Neuron (in vitro differentiated cells): ENCODE measurements at regions not wholly inside any gene's neighbourhood (a gene's known extent, or its start where the extent isn't known, plus 50 kb on each side); places are given as distances from the start of the nearest gene placed in this dataset.

ENCODE experiments used
- H2AFZ ChIP-seq: one replicate; pipeline ENCODE4 v1.6.1; 2013; ENCODE audit warnings: low read depth, mild to moderate bottlenecking, inconsistent platforms, low read length, moderate library complexity
- H3K27me3 ChIP-seq: one replicate; pipeline ENCODE4 v1.6.1; 2013; ENCODE audit warnings: low read length; ENCODE audit not compliant: insufficient read depth
- H3K36me3 ChIP-seq: one replicate; pipeline ENCODE4 v1.6.1; 2013; ENCODE audit warnings: low read length; ENCODE audit not compliant: insufficient read depth
- H3K4me1 ChIP-seq: one replicate; pipeline ENCODE4 v1.6.1; 2013; ENCODE audit warnings: low read length; ENCODE audit not compliant: insufficient read depth
- H3K4me3 ChIP-seq: 2 replicates; pipeline ENCODE4 v1.5.1; 2013; ENCODE audit warnings: mild to moderate bottlenecking, low read length, moderate library complexity
- H3K9me3 ChIP-seq: one replicate; pipeline ENCODE4 v1.6.1; 2013; ENCODE audit warnings: low read length

GRCh38 chr9:14007190-14007769 is 306.7 kb downstream of the NFIB start:
- peaks cover 17% of the 10 kb centered on the region for H3K4me1 ChIP-seq
- no peaks in the 10 kb centered on the region for H3K36me3 ChIP-seq
- H3K4me3 ChIP-seq = no peak overlapping the region
- H3K9me3 ChIP-seq = no peaks in the 10 kb centered on the region
- no peaks in the 10 kb centered on the region for H3K27me3 ChIP-seq
- no peak overlapping the region for H2AFZ ChIP-seq

- no peaks in the 10 kb centered on the region for H3K36me3 ChIP-seq
- no peak overlapping the region for H3K4me3 ChIP-seq
- no peaks in the 10 kb centered on the region for H3K27me3 ChIP-seq
- no peak overlapping the region for H2AFZ ChIP-seq
- no peaks in the 10 kb centered on the region for H3K9me3 ChIP-seq
- H3K4me1 ChIP-seq = peaks cover 17% of the 10 kb centered on the region
Observed at GRCh38 chr9:14006386-14007187, 307.4 kb downstream of the NFIB start.

- Histone ChIP-seq H3K27me3 (no peaks in the 10 kb centered on the region), H3K4me3 (no peak overlapping the region), H3K9me3 (no peaks in the 10 kb centered on the region), H3K36me3 (no peaks in the 10 kb centered on the region), H3K4me1 (peaks cover 17% of the 10 kb centered on the region), H2AFZ (no peak overlapping the region)
Observed at GRCh38 chr9:14004110-14004509, 309.8 kb downstream of the NFIB start.

GRCh38 chr9:13994240-13994639 is 319.7 kb downstream of the NFIB start:
- H3K27me3 ChIP-seq = no peaks in the 10 kb centered on the region

GRCh38 chr9:13993632-13994185 is 320.2 kb downstream of the NFIB start:
- Histone ChIP-seq H2AFZ (no peak overlapping the region), H3K4me3 (no peak overlapping the region), H3K36me3 (no peaks in the 10 kb centered on the region), H3K9me3 (no peaks in the 10 kb centered on the region), H3K4me1 (peaks cover 16% of the 10 kb centered on the region), H3K27me3 (no peaks in the 10 kb centered on the region)

More at GRCh38 chr9:13994240-13994639, 319.7 kb downstream of the NFIB start:
- H3K4me3 ChIP-seq = no peak overlapping the region
- H3K4me1 ChIP-seq = peaks cover 16% of the 10 kb centered on the region
- no peak overlapping the region for H2AFZ ChIP-seq
- no peaks in the 10 kb centered on the region for H3K36me3 ChIP-seq
- no peaks in the 10 kb centered on the region for H3K9me3 ChIP-seq

GRCh38 chr9:13992138-13993088 is 321.5 kb downstream of the NFIB start:
- peaks cover 2% of the 10 kb centered on the region for H3K9me3 ChIP-seq
- no peaks in the 10 kb centered on the region for H3K36me3 ChIP-seq
- peaks cover 16% of the 10 kb centered on the region for H3K4me1 ChIP-seq
- H2AFZ ChIP-seq = no peak overlapping the region
- H3K4me3 ChIP-seq = no peak overlapping the region
- no peaks in the 10 kb centered on the region for H3K27me3 ChIP-seq

GRCh38 chr9:13991395-13991794 is 322.5 kb downstream of the NFIB start:
- Histone ChIP-seq H3K27me3 (no peaks in the 10 kb centered on the region), H3K4me1 (peaks cover 16% of the 10 kb centered on the region), H2AFZ (no peak overlapping the region), H3K36me3 (no peaks in the 10 kb centered on the region), H3K4me3 (no peak overlapping the region), H3K9me3 (peaks cover 2% of the 10 kb centered on the region)

- Histone ChIP-seq H3K4me1 (peaks cover 16% of the 10 kb centered on the region), H3K27me3 (no peaks in the 10 kb centered on the region), H2AFZ (no peak overlapping the region), H3K36me3 (no peaks in the 10 kb centered on the region), H3K9me3 (peaks cover 2% of the 10 kb centered on the region), H3K4me3 (no peak overlapping the region)
Observed at GRCh38 chr9:13990994-13991393, 322.9 kb downstream of the NFIB start.

GRCh38 chr9:13990331-13990730 is 323.6 kb downstream of the NFIB start:
- no peaks in the 10 kb centered on the region for H3K36me3 ChIP-seq
- no peak overlapping the region for H3K4me3 ChIP-seq
- H3K27me3 ChIP-seq = no peaks in the 10 kb centered on the region
- H2AFZ ChIP-seq = no peak overlapping the region
- H3K9me3 ChIP-seq = peaks cover 2% of the 10 kb centered on the region
- H3K4me1 ChIP-seq = peaks cover 16% of the 10 kb centered on the region

- peaks cover 16% of the 10 kb centered on the region for H3K4me1 ChIP-seq
- no peak overlapping the region for H2AFZ ChIP-seq
- H3K27me3 ChIP-seq = no peaks in the 10 kb centered on the region
- H3K4me3 ChIP-seq = no peak overlapping the region
- no peaks in the 10 kb centered on the region for H3K36me3 ChIP-seq
- H3K9me3 ChIP-seq = peaks cover 2% of the 10 kb centered on the region
Observed at GRCh38 chr9:13988944-13989343, 325.0 kb downstream of the NFIB start.

- Histone ChIP-seq H3K4me1 (no peaks in the 10 kb centered on the region), H3K36me3 (no peaks in the 10 kb centered on the region), H2AFZ (no peak overlapping the region), H3K27me3 (no peaks in the 10 kb centered on the region), H3K9me3 (peaks cover 2% of the 10 kb centered on the region), H3K4me3 (no peak overlapping the region)
Observed at GRCh38 chr9:13983607-13984006, 330.3 kb downstream of the NFIB start.

GRCh38 chr9:13979941-13980318 is 334.0 kb downstream of the NFIB start:
- no peaks in the 10 kb centered on the region for H3K27me3 ChIP-seq
- no peaks in the 10 kb centered on the region for H3K36me3 ChIP-seq
- H3K4me3 ChIP-seq = no peak overlapping the region
- no peaks in the 10 kb centered on the region for H3K4me1 ChIP-seq
- H3K9me3 ChIP-seq = no peaks in the 10 kb centered on the region
- H2AFZ ChIP-seq = no peak overlapping the region
